GM12878 (cell line): ENCODE measurements at regions not wholly inside any gene's neighbourhood (a gene's known extent, or its start where the extent isn't known, plus 50 kb on each side); places are given as distances from the start of the nearest gene placed in this dataset.

Experiments
- ATAC-seq: fragments of 200-7000 bp; cut with Tn5 transposase; 3 replicates; pipeline ENCODE4 v1.9.1; 2020; ENCODE audit warnings: mild to moderate bottlenecking, moderate library complexity
- BruUV-seq: library from RNA; stranded (reverse); fragments of 400-500 nt; replicated peaks from 2 replicates; lab custom pipeline; 2021; lab: Mats Ljungman, UMichigan
- CTCF ChIA-PET: fragments of 300-600 bp; sonication (Branson Sonifier 250); formaldehyde crosslinking; extraction: SDS; loops from one replicate; lab custom pipeline; 2021; ENCODE audit warnings: inconsistent platforms; lab: Yijun Ruan, JAX
- POLR2A ChIA-PET: fragments of 350-600 bp; formaldehyde crosslinking; extraction: SDS; loops from one replicate; lab custom pipeline; 2021; ENCODE audit warnings: inconsistent platforms; lab: Charles Lee
- RAD21 ChIA-PET: fragments of 300-600 bp; sonication (Branson Sonifier 250); formaldehyde crosslinking; loops from one replicate; lab custom pipeline; 2023; ENCODE audit warnings: antibody characterized with exemption; ENCODE audit not compliant: unreplicated experiment; lab: Charles Lee
- SMC1A ChIA-PET: fragments of 300-600 bp; sonication (Branson Sonifier 250); formaldehyde crosslinking; loops from one replicate; lab custom pipeline; 2023; ENCODE audit not compliant: unreplicated experiment, uncharacterized antibody; lab: Charles Lee
- DNase-seq: peaks from one replicate; pipeline ENCODE4 v3.0.0-alpha.2; 2011; ENCODE audit warnings: low read depth, low spot score
- FAIRE-seq: peaks from 3 replicates; lab custom pipeline; 2011; peaks lifted over from hg19 to GRCh38; lab: Jason Lieb, UNC
- H2AFZ ChIP-seq: 2 replicates; pipeline ENCODE4 v1.6.0; 2011; ENCODE audit warnings: low read depth, low read length, control low read depth; ENCODE audit not compliant: control insufficient read depth
- H3K27ac ChIP-seq: 2 replicates; pipeline ENCODE4 v1.5.1; 2011; ENCODE audit warnings: control low read depth; ENCODE audit not compliant: control insufficient read depth, insufficient read depth
- H3K27me3 ChIP-seq, 2 experiments: replicated peaks in 1 of 2; 2 replicates each; pipeline versions ENCODE4 v1.6.0 to v1.6.1; 2011; ENCODE audit warnings: low read length in 1 of 2; ENCODE audit not compliant: control insufficient read depth in 2 of 2, insufficient read depth in 2 of 2
- H3K36me3 ChIP-seq, 2 experiments: 2 replicates each; pipeline ENCODE4 v1.5.1; 2011; ENCODE audit warnings: low read length in 1 of 2; ENCODE audit not compliant: control insufficient read depth in 2 of 2, insufficient read depth in 2 of 2
- H3K4me1 ChIP-seq: 2 replicates; pipeline ENCODE4 v1.6.1; 2011; ENCODE audit warnings: mild to moderate bottlenecking, low read length, moderate library complexity, mixed read lengths; ENCODE audit not compliant: control insufficient read depth, insufficient read depth
- H3K4me2 ChIP-seq: 2 replicates; pipeline ENCODE4 v1.6.0; 2011; ENCODE audit warnings: control low read depth; ENCODE audit not compliant: control insufficient read depth, insufficient read depth
- H3K4me3 ChIP-seq: fragments of 200-600 bp; sonication (generic); 2 replicates; pipeline ENCODE4 v1.5.1; 2016
- H3K79me2 ChIP-seq: 2 replicates; pipeline ENCODE4 v1.6.0; 2011; ENCODE audit warnings: low read length; ENCODE audit not compliant: control insufficient read depth, insufficient read depth
- H3K9ac ChIP-seq: 2 replicates; pipeline ENCODE4 v1.8.0; 2011; ENCODE audit warnings: low read length, control low read depth, mixed read lengths; ENCODE audit not compliant: control insufficient read depth, insufficient read depth
- H3K9me3 ChIP-seq: replicated peaks from 3 replicates; pipeline ENCODE4 v1.5.1; 2011; ENCODE audit warnings: mild to moderate bottlenecking, low read length; ENCODE audit not compliant: control insufficient read depth, insufficient read depth
- H4K20me1 ChIP-seq: 2 replicates; pipeline ENCODE4 v1.6.0; 2011; ENCODE audit not compliant: control insufficient read depth, insufficient read depth
- BCLAF1 ChIP-seq: fragments of 450-650 bp; IDR thresholded peaks from 2 replicates; pipeline ENCODE4 v1.6.1; 2017; ENCODE audit warnings: antibody characterized with exemption, mild to moderate bottlenecking, moderate library complexity
- BHLHE40 ChIP-seq, 2 experiments: fragments of 450-650 bp in 1 of 2; IDR thresholded peaks; 2 replicates each; pipeline ENCODE4 v1.6.1; 2011 to 2017; ENCODE audit warnings: low read depth in 2 of 2, borderline replicate concordance in 1 of 2, improper control_type of control experiment in 1 of 2, low read length in 1 of 2, mild to moderate bottlenecking in 1 of 2
- CEBPZ ChIP-seq: fragments of 150-350 bp; IDR thresholded peaks from 2 replicates; pipeline ENCODE4 v1.6.1; 2016; ENCODE audit warnings: low read depth, low read length
- DPF2 ChIP-seq: fragments of 450-650 bp; IDR thresholded peaks from 2 replicates; pipeline ENCODE4 v1.6.1; 2017; ENCODE audit warnings: mild to moderate bottlenecking
- REST ChIP-seq: IDR thresholded peaks from 2 replicates; pipeline ENCODE4 v1.6.1; 2012; ENCODE audit warnings: mild to moderate bottlenecking, low read depth, low read length
- SMAD1 ChIP-seq: fragments of 450-650 bp; IDR thresholded peaks from 2 replicates; pipeline ENCODE4 v1.6.1; 2018; ENCODE audit warnings: mild to moderate bottlenecking, low read depth; ENCODE audit not compliant: partially characterized antibody
- WRNIP1 ChIP-seq: IDR thresholded peaks from 2 replicates; pipeline ENCODE4 v1.6.1; 2011; ENCODE audit warnings: low read depth, low read length, improper control_type of control experiment, borderline replicate concordance
- WGBS: methylation state at CpG from one replicate; pipeline ENCODE4 v1.1.6; 2016; ENCODE audit warnings: low lambda C conversion rate; ENCODE audit not compliant: insufficient replicate concordance, insufficient coverage; ENCODE audit errors: missing lambda C conversion rate; 5-methylcytosine and 5-hydroxymethylcytosine counted together
- in situ Hi-C: fragments of 300-500 bp; cut with MboI; formaldehyde crosslinking; loops from 9 replicates; pipeline ENCODE4 v1.14.3; 2018; ENCODE audit warnings: mixed read lengths
- intact Hi-C: fragments of 100-400 bp; cut with micrococcal nuclease; formaldehyde crosslinking; loops from one replicate; pipeline ENCODE4 v1.14.2; 2022; ENCODE audit not compliant: unreplicated experiment

GRCh38 chr6:140460267-140460666, 1085.8 kb upstream of the CITED2 start (continued):
- no peak for TF ChIP-seq BCLAF1
- TF ChIP-seq REST, result no peak
- TF ChIP-seq WRNIP1, result no peak
- no peak for TF ChIP-seq DPF2
- TF ChIP-seq, all 136 proteins: peak for 0

GRCh38 chr6:140459209-140459608, 1084.8 kb upstream of the CITED2 start:
- DNase-seq (no peak), FAIRE-seq (no peak), ATAC-seq (no peak)
- intact Hi-C loops (no loop called here), in situ Hi-C loops (no loop called here)
- WGBS, result 5% methylated on average over 2 of the region's 2 CpGs
- ChIA-PET POLR2A (no interaction called here), CTCF (no interaction called here), SMC1A (no interaction called here), RAD21 (no interaction called here)
- Histone ChIP-seq H3K4me3 (no peak overlapping the region), H3K79me2 (no peaks in the 10 kb centered on the region), H3K27ac (no peak overlapping the region), H3K9ac (no peak overlapping the region), H4K20me1 (no peaks in the 10 kb centered on the region), H3K4me1 (no peaks in the 10 kb centered on the region), H2AFZ (no peak overlapping the region), H3K4me2 (no peak overlapping the region), H3K36me3 (no peaks in the 10 kb centered on the region), H3K27me3 (no peaks in the 10 kb centered on the region), H3K9me3 (no peaks in the 10 kb centered on the region)
- TF ChIP-seq CEBPZ (no peak), SMAD1 (no peak), BHLHE40 (IDR thresholded peaks at IDR 0.05; ENCODE audit: borderline replicate concordance in 1 of 2, low read depth in 2 of 2, low read length in 1 of 2) (no peak)
- BruUV-seq, result no TSS peak
